Spleen (tissue), 7 donors: ENCODE measurements at regions not wholly inside any gene's neighbourhood (a gene's known extent, or its start where the extent isn't known, plus 50 kb on each side); places are given as distances from the start of the nearest gene placed in this dataset.

Experiments used
- CTCF ChIP-seq, 11 experiments: fragments of 200-600 bp in 7 of 11; fragments of 450-650 bp in 4 of 11; sonication (generic) in 4 of 11; IDR thresholded peaks in 8 of 11; conservative IDR thresholded peaks in 3 of 11; 1 replicate in 7 of 11; 2 replicates in 4 of 11; pipeline versions ENCODE4 v1.4.0 to v1.8.0; 2016 to 2021; ENCODE audit warnings: antibody characterized with exemption in 11 of 11, inconsistent platforms in 4 of 11, mild to moderate bottlenecking in 1 of 11
- POLR2A ChIP-seq, 3 donors: fragments of 450-650 bp; IDR thresholded peaks; one replicate each; pipeline ENCODE4 v1.5.1; 2017; ENCODE audit warnings: antibody characterized with exemption in 3 of 3, mild to moderate bottlenecking in 1 of 3
- donor health status: DM: no; HTN: no; CAD: no; lungs with moderate emphysema.
- donor health status: DM: no; HTN: no; CAD: no.
- donor health status: DM: no; HTN: no; CAD: no.

- TF ChIP-seq CTCF (IDR thresholded peaks at IDR 0.05 in 8 of 11, conservative IDR thresholded peaks at IDR 0.05 in 3 of 11), result no peak
- no peak for TF ChIP-seq POLR2A (IDR thresholded peaks at IDR 0.05)
Observed at GRCh38 chr4:27759611-27760575, 899.3 kb downstream of the STIM2 start.
